Hematopoietic multipotent progenitor cell treated with erythropoietin and hydrocortisone succinate and interleukin-3 and kit ligand, for 6 days (in vitro differentiated cells): ENCODE measurements at regions not wholly inside any gene's neighbourhood (a gene's known extent, or its start where the extent isn't known, plus 50 kb on each side); places are given as distances from the start of the nearest gene placed in this dataset.

ENCODE experiments used
- DNase-seq: peaks from one replicate; pipeline ENCODE4 v3.0.0-alpha.2; 2015

- DNase-seq = no peak
Observed at GRCh38 chr10:121187391-121187790, 336.2 kb downstream of the WDR11 start.

GRCh38 chr10:121188005-121188404 lies 336.8 kb downstream of the WDR11 start:
- DNase-seq = no peak

GRCh38 chr10:121189066-121189465 lies 337.9 kb downstream of the WDR11 start:
- no peak for DNase-seq

GRCh38 chr10:121194696-121195523 lies 343.7 kb downstream of the WDR11 start:
- no peak for DNase-seq

GRCh38 chr10:121195524-121195910 lies 344.4 kb downstream of the WDR11 start:
- no peak for DNase-seq

- DNase-seq = no peak
Observed at GRCh38 chr10:121199081-121199480, 347.9 kb downstream of the WDR11 start.

GRCh38 chr10:121205625-121206024 lies 354.5 kb downstream of the WDR11 start:
- no peak for DNase-seq

- DNase-seq = no peak
Observed at GRCh38 chr10:121211446-121211845, 360.3 kb downstream of the WDR11 start.

- DNase-seq = no peak
Observed at GRCh38 chr10:121213437-121213836, 362.3 kb downstream of the WDR11 start.

GRCh38 chr10:121216295-121216694 lies 365.1 kb downstream of the WDR11 start:
- DNase-seq = no peak

- DNase-seq = no peak
Observed at GRCh38 chr10:121216721-121217181, 365.6 kb downstream of the WDR11 start.

- DNase-seq = no peak
Observed at GRCh38 chr10:121217331-121217730, 366.2 kb downstream of the WDR11 start.

- DNase-seq = no peak
Observed at GRCh38 chr10:121221072-121221471, 369.9 kb downstream of the WDR11 start.

- DNase-seq = no peak
Observed at GRCh38 chr10:121221991-121222390, 370.8 kb downstream of the WDR11 start.

GRCh38 chr10:121222842-121223241 lies 371.7 kb downstream of the WDR11 start:
- no peak for DNase-seq

GRCh38 chr10:121231079-121231478 lies 367.2 kb downstream of the FGFR2 start:
- no peak for DNase-seq

GRCh38 chr10:121232494-121232893 lies 365.8 kb downstream of the FGFR2 start:
- DNase-seq = no peak

GRCh38 chr10:121235692-121236091 lies 362.6 kb downstream of the FGFR2 start:
- DNase-seq = no peak

GRCh38 chr10:121236621-121237020 lies 361.6 kb downstream of the FGFR2 start:
- DNase-seq = no peak

- DNase-seq = peak; percentile 2
Observed at GRCh38 chr10:121237718-121238117, 360.5 kb downstream of the FGFR2 start.

GRCh38 chr10:121240011-121240410 lies 358.2 kb downstream of the FGFR2 start:
- DNase-seq = no peak

GRCh38 chr10:121240556-121240955 lies 357.7 kb downstream of the FGFR2 start:
- no peak for DNase-seq

GRCh38 chr10:121241337-121241736 lies 356.9 kb downstream of the FGFR2 start:
- DNase-seq = no peak

- DNase-seq = no peak
Observed at GRCh38 chr10:121242741-121243608, 355.3 kb downstream of the FGFR2 start.
